ENCODE measurements at regions not wholly inside any gene's neighbourhood (a gene's known extent, or its start where the extent isn't known, plus 50 kb on each side); places are given as distances from the start of the nearest gene placed in this dataset.
"Not testable (repeated sequence)": the region's sequence is repeated elsewhere in the genome, so short reads cannot be mapped to it uniquely, and the experiment has no call there.

DNA sequence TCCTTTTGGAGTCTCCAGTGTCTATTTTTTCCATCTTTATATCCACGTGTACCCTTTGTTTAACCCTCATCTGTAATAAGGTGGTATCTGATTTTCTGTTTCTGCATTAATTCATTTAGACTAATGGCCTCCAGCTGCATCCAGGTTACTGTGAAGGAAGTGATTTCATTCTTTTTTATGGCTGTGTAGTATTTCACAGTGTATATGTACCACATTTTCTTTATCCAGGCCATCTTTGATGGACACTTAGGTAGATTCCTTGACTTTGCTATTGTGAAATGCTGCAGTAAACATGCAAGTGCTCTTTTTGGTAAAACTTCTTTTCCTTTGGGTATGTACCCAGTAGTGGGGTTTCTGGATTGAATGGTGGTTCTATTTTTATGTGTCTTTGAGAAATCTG is 128.0 kb upstream of the MTPN start:
- Histone ChIP-seq H3K27me3 (no peaks in the 10 kb centered on the region), H3K4me3 (no peak overlapping the region), H3K36me3 (no peaks in the 10 kb centered on the region), H3K27ac (no peak overlapping the region), H3K9me3 (peaks cover 0 to 35% (median 0%) of the 10 kb centered on the region in 11 donors), H3K4me1 (no peaks in the 10 kb centered on the region)
- DNase-seq (no peak), ATAC-seq (no peak)
- intact Hi-C loops (cut with DNase I) = no loop called here
- TF ChIP-seq, protein P1, sequence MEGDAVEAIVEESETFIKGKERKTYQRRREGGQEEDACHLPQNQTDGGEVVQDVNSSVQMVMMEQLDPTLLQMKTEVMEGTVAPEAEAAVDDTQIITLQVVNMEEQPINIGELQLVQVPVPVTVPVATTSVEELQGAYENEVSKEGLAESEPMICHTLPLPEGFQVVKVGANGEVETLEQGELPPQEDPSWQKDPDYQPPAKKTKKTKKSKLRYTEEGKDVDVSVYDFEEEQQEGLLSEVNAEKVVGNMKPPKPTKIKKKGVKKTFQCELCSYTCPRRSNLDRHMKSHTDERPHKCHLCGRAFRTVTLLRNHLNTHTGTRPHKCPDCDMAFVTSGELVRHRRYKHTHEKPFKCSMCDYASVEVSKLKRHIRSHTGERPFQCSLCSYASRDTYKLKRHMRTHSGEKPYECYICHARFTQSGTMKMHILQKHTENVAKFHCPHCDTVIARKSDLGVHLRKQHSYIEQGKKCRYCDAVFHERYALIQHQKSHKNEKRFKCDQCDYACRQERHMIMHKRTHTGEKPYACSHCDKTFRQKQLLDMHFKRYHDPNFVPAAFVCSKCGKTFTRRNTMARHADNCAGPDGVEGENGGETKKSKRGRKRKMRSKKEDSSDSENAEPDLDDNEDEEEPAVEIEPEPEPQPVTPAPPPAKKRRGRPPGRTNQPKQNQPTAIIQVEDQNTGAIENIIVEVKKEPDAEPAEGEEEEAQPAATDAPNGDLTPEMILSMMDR (IDR thresholded peaks at IDR 0.05) = no peak
- 86 to 90% methylated on average over 1 of the region's 1 CpG for WGBS, 2 donors

DNA sequence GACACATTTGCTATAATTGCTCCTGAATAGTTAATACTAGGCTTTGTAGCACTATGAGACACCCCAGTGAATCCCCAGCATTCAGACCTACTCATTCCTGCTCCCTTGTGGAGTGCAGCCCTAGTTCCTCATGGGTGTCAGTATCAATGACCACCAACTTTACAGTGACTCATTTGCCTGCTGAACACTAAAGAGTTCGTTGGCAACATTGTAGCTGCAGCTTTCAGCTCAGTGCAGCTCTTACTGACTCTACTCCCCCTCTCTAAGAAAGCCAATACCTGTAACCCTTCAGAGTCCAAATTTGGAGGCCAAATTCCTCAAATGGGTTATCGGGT is 127.1 kb upstream of the MTPN start:
- DNase-seq = no peak
- Histone ChIP-seq H3K9me3 (peaks cover 0 to 30% (median 0%) of the 10 kb centered on the region in 11 donors), H3K27ac (no peak overlapping the region), H3K4me1 (no peaks in the 10 kb centered on the region), H3K36me3 (no peaks in the 10 kb centered on the region), H3K27me3 (no peaks in the 10 kb centered on the region), H3K4me3 (no peak overlapping the region)
- 53 to 74% methylated on average over 2 of the region's 2 CpGs for WGBS, 2 donors
- ATAC-seq = no peak
- intact Hi-C loops (cut with DNase I) = no loop called here
- TF ChIP-seq, protein P1 (IDR thresholded peaks at IDR 0.05) = no peak

DNA sequence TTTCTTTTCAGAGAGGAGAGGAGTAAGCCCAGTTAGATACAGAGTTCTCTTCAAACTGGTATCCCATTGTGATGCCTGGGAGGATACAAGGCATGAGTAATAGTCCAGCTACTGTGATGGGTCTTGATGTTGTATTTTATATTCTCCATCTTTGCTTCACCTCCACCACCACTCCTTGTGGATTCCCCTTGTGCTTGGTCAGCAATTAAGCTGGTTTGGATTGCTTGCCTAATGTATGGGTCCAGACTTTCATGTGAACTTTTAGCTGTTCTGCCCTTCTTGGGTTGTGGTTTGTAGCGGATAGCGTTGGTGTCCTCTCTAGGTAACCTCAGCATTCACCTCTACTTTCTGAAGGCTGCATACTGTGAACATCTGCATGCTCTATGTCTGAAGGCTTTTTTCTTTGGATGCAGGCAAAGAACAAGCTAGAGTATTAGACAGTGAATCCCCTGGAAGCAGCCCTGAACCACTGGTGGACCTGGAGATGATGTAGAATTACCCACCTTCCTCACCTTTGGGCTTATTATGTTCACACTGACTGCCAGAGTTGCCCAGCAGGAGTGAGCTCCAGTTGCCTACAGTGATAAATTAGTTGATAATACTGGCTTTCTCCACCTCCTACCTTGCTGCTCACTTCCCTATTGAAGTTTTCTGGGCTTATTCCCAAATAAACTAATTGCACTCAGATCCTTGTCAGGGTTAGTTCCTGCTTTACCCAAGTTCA is 126.5 kb upstream of the MTPN start:
- intact Hi-C loops (cut with DNase I) = no loop called here
- no peak overlapping the region for H3K4me3 ChIP-seq
- H3K36me3 ChIP-seq = no peaks in the 10 kb centered on the region
- no peak overlapping the region for H3K27ac ChIP-seq
- no peaks in the 10 kb centered on the region for H3K27me3 ChIP-seq
- ATAC-seq (no peak), DNase-seq (no peak)
- TF ChIP-seq, protein P1 (IDR thresholded peaks at IDR 0.05) = no peak
- H3K4me1 ChIP-seq = no peaks in the 10 kb centered on the region
- H3K9me3 ChIP-seq = peaks cover 0 to 28% (median 0%) of the 10 kb centered on the region in 11 donors
- WGBS, 2 donors = 78 to 99% methylated on average over 2 of the region's 2 CpGs

DNA sequence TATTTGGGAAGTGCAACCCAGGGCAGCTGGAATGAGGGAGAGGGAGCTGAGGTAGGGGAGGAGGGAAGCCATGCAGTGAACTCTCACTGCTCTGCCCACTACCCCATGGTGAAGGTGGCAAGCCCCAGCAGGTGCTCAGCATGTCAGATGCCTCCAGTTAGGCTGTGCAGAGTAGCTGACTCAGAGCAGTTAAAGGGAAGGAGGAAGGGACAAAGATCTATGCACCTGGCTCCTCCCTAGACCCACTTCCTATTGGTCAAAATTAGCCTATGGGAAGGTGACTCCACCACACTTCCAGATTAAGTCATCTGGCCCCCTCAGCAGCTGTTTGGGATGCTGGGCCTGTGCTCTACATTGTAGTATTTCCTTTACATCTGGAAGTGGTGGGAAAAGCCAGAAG is 125.7 kb upstream of the MTPN start:
- TF ChIP-seq, protein P1 (IDR thresholded peaks at IDR 0.05) = no peak
- H3K4me3 ChIP-seq = no peak overlapping the region
- H3K27me3 ChIP-seq = no peaks in the 10 kb centered on the region
- H3K4me1 ChIP-seq = no peaks in the 10 kb centered on the region
- H3K36me3 ChIP-seq = no peaks in the 10 kb centered on the region
- DNase-seq (no peak), ATAC-seq (no peak)
- intact Hi-C loops (cut with DNase I) = no loop called here
- no peak overlapping the region for H3K27ac ChIP-seq
- H3K9me3 ChIP-seq = peaks cover 0 to 21% (median 0%) of the 10 kb centered on the region in 11 donors

DNA sequence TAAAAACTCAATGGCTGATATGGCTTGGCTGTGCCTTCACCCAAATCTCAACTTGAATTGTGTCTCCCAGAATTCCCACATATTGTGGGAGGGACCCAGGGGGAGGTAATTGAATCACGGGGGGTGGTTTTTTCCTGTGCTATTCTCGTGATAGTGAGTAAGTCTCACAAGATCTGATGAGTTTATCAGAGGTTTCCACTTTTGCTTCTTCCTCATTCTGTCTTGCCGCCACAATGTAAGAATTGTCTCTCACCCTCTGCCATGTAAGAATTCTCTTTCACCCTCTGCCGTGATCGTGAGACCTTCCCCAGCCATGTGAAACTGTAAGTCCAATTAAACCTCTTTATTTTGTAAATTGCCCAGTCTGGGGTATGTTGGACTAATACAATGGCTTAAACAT is 115.6 kb upstream of the MTPN start:
- intact Hi-C loops (cut with DNase I); H3K4me3 ChIP-seq; ATAC-seq; DNase-seq; H3K27ac ChIP-seq; H3K4me1 ChIP-seq; H3K27me3 ChIP-seq; H3K36me3 ChIP-seq: not testable (repeated sequence)
- peaks cover 0 to 17% (median 7%) of the 10 kb centered on the region in 11 donors for H3K9me3 ChIP-seq
- WGBS, 2 donors = 73 to 82% methylated on average over 5 of the region's 5 CpGs
